ENCODE measurements at regions not wholly inside any gene's neighbourhood (a gene's known extent, or its start where the extent isn't known, plus 50 kb on each side); places are given as distances from the start of the nearest gene placed in this dataset.

- H3K4me2 ChIP-seq = no peak overlapping the region
These were observed 91.4 kb downstream of the RPRM start for GRCh38 chr2:153387203-153387602.

DNA sequence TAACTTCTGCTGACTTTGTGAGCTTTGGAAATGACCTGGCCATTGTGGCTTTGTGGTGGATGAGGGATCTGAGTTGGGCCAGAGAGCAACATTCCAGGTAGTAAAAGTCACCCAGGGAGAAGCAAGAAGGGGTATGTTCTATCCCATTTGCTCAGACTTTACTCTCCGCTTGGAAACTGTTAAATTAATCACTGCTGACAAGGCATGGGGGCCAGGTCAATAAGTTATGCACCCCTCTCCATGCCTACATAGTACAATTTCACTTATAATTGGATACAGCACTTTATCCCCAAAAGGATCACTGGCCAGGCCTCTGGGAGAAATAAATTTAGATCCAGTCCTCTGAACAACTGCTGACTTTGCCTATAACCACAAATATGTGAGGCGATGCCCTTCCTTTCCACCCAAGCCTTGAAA lies 92.1 kb downstream of the RPRM start:
- H3K27ac ChIP-seq = no peak overlapping the region
- TF ChIP-seq, protein P1, sequence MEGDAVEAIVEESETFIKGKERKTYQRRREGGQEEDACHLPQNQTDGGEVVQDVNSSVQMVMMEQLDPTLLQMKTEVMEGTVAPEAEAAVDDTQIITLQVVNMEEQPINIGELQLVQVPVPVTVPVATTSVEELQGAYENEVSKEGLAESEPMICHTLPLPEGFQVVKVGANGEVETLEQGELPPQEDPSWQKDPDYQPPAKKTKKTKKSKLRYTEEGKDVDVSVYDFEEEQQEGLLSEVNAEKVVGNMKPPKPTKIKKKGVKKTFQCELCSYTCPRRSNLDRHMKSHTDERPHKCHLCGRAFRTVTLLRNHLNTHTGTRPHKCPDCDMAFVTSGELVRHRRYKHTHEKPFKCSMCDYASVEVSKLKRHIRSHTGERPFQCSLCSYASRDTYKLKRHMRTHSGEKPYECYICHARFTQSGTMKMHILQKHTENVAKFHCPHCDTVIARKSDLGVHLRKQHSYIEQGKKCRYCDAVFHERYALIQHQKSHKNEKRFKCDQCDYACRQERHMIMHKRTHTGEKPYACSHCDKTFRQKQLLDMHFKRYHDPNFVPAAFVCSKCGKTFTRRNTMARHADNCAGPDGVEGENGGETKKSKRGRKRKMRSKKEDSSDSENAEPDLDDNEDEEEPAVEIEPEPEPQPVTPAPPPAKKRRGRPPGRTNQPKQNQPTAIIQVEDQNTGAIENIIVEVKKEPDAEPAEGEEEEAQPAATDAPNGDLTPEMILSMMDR (conservative IDR thresholded peaks at IDR 0.05; ENCODE audit: low read depth, low read length) = no peak
- no peak overlapping the region for H3K4me2 ChIP-seq
- H3K4me3 ChIP-seq (IDR thresholded peaks at IDR 0.05; ENCODE audit: insufficient read depth, low read depth, low read length) = no peak overlapping the region
- H3K79me2 ChIP-seq (ENCODE audit: insufficient read depth, low read depth) = no peaks in the 10 kb centered on the region
- no peaks in the 10 kb centered on the region for H4K20me1 ChIP-seq (ENCODE audit: insufficient read depth)
- no peak overlapping the region for H3K9ac ChIP-seq
- no peaks in the 10 kb centered on the region for H3K27me3 ChIP-seq (ENCODE audit: insufficient read depth, low read depth)
- H3K36me3 ChIP-seq (ENCODE audit: insufficient read depth) = no peaks in the 10 kb centered on the region
- no peak overlapping the region for H2AFZ ChIP-seq (ENCODE audit: low read depth)
- no peaks in the 10 kb centered on the region for H3K4me1 ChIP-seq (ENCODE audit: low read depth, poor library complexity, severe bottlenecking)

More at GRCh38 chr2:153387203-153387602, 91.4 kb downstream of the RPRM start:
- Histone ChIP-seq H3K27ac (no peak overlapping the region), H2AFZ (ENCODE audit: low read depth) (no peak overlapping the region), H3K4me1 (ENCODE audit: low read depth, poor library complexity, severe bottlenecking) (no peaks in the 10 kb centered on the region), H3K9ac (no peak overlapping the region), H3K79me2 (ENCODE audit: insufficient read depth, low read depth) (no peaks in the 10 kb centered on the region), H3K27me3 (ENCODE audit: insufficient read depth, low read depth) (no peaks in the 10 kb centered on the region), H3K36me3 (ENCODE audit: insufficient read depth) (no peaks in the 10 kb centered on the region), H3K4me3 (IDR thresholded peaks at IDR 0.05; ENCODE audit: insufficient read depth, low read depth, low read length) (no peak overlapping the region), H4K20me1 (ENCODE audit: insufficient read depth) (no peaks in the 10 kb centered on the region)
- TF ChIP-seq, protein P1 (conservative IDR thresholded peaks at IDR 0.05; ENCODE audit: low read depth, low read length) = no peak

- Histone ChIP-seq H3K4me3 (IDR thresholded peaks at IDR 0.05; ENCODE audit: insufficient read depth, low read depth, low read length) (no peak overlapping the region), H3K9ac (no peak overlapping the region), H3K36me3 (ENCODE audit: insufficient read depth) (no peaks in the 10 kb centered on the region), H3K4me1 (ENCODE audit: low read depth, poor library complexity, severe bottlenecking) (no peaks in the 10 kb centered on the region), H3K4me2 (no peak overlapping the region), H2AFZ (ENCODE audit: low read depth) (no peak overlapping the region), H4K20me1 (ENCODE audit: insufficient read depth) (no peaks in the 10 kb centered on the region), H3K79me2 (ENCODE audit: insufficient read depth, low read depth) (no peaks in the 10 kb centered on the region), H3K27me3 (ENCODE audit: insufficient read depth, low read depth) (no peaks in the 10 kb centered on the region), H3K27ac (no peak overlapping the region)
- TF ChIP-seq, protein P1 (conservative IDR thresholded peaks at IDR 0.05; ENCODE audit: low read depth, low read length) = no peak
These were observed 104.9 kb downstream of the RPRM start for GRCh38 chr2:153373510-153374279.

GRCh38 chr2:153360239-153360638 lies 118.3 kb downstream of the RPRM start:
- TF ChIP-seq, protein P1 (conservative IDR thresholded peaks at IDR 0.05; ENCODE audit: low read depth, low read length) = no peak
- no peak overlapping the region for H3K4me2 ChIP-seq
- H3K9ac ChIP-seq = no peak overlapping the region
- no peak overlapping the region for H3K4me3 ChIP-seq (IDR thresholded peaks at IDR 0.05; ENCODE audit: insufficient read depth, low read depth, low read length)
- H3K27ac ChIP-seq = no peak overlapping the region
- H3K4me1 ChIP-seq (ENCODE audit: low read depth, poor library complexity, severe bottlenecking) = no peaks in the 10 kb centered on the region
- H2AFZ ChIP-seq (ENCODE audit: low read depth) = no peak overlapping the region
- no peaks in the 10 kb centered on the region for H3K27me3 ChIP-seq (ENCODE audit: insufficient read depth, low read depth)
- no peaks in the 10 kb centered on the region for H3K36me3 ChIP-seq (ENCODE audit: insufficient read depth)
- H3K79me2 ChIP-seq (ENCODE audit: insufficient read depth, low read depth) = no peaks in the 10 kb centered on the region
- no peaks in the 10 kb centered on the region for H4K20me1 ChIP-seq (ENCODE audit: insufficient read depth)

Data from KMS-11 (cell line).